Keratinocyte (primary cell): ENCODE measurements at regions not wholly inside any gene's neighbourhood (a gene's known extent, or its start where the extent isn't known, plus 50 kb on each side); places are given as distances from the start of the nearest gene placed in this dataset.

Source experiments
- EZH2 ChIP-seq: IDR thresholded peaks from one replicate; pipeline ENCODE4 v1.6.1; 2012; ENCODE audit warnings: inconsistent platforms, mild to moderate bottlenecking, low read length, moderate library complexity
- TF ChIP-seq, protein P1 (sequence below), 3 experiments: IDR thresholded peaks in 1 of 3; conservative IDR thresholded peaks in 1 of 3; optimal IDR thresholded peaks in 1 of 3; 2 replicates in 2 of 3; 3 replicates in 1 of 3; pipeline versions ENCODE3 to v1.5.1; 2011; ENCODE audit warnings: low read length in 3 of 3, mild to moderate bottlenecking in 3 of 3, moderate library complexity in 2 of 3, control low read depth in 1 of 3, inconsistent platforms in 1 of 3; ENCODE audit not compliant: insufficient read depth in 2 of 3; ENCODE audit errors: extremely low read depth in 1 of 3

DNA sequence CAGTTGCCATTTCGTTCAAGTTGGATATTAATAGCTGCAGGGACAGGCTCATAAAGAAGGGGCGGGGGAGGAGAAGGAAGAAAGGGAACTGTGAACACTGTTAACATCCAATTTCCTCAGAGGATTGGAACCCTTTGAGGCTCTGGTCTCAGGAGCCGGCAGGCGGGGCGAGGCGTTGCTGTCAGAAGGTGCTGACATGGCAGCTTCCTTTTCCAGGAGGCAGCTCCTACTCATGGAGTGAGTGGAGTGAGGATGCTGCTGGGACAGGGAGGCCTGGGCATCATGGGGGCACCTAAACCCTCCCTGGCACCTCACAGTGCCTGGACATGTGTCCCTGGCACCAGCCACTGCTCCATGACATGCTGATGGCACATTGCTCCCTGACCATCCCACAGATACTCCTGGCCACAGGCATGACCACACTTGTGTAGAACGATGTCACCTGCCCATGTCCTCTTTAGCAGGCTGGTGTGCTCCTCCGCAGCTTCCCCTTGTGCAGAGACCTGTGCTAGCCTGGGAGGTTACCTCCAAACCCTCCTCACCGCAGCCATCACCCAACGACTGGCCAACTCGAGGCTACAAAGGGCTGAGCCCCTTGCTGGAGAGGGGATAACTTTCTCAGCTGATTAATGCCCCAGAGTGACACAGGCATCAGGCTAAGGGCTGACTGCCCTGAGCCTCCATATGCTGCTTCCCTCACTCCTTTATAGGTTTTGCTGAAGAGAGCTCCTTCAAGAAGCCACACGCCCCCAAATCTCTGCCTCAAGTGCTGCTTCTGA is 79.6 kb upstream of the NECTIN1 start:
- TF ChIP-seq, protein P1, sequence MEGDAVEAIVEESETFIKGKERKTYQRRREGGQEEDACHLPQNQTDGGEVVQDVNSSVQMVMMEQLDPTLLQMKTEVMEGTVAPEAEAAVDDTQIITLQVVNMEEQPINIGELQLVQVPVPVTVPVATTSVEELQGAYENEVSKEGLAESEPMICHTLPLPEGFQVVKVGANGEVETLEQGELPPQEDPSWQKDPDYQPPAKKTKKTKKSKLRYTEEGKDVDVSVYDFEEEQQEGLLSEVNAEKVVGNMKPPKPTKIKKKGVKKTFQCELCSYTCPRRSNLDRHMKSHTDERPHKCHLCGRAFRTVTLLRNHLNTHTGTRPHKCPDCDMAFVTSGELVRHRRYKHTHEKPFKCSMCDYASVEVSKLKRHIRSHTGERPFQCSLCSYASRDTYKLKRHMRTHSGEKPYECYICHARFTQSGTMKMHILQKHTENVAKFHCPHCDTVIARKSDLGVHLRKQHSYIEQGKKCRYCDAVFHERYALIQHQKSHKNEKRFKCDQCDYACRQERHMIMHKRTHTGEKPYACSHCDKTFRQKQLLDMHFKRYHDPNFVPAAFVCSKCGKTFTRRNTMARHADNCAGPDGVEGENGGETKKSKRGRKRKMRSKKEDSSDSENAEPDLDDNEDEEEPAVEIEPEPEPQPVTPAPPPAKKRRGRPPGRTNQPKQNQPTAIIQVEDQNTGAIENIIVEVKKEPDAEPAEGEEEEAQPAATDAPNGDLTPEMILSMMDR (optimal IDR thresholded peaks at IDR 0.05 in 1 of 3, IDR thresholded peaks at IDR 0.05 in 1 of 3, conservative IDR thresholded peaks at IDR 0.05 in 1 of 3; ENCODE audit: extremely low read depth in 1 of 3, insufficient read depth in 2 of 3, low read length in 3 of 3): no peak
- TF ChIP-seq EZH2: no peak
